ENCODE measurements at regions not wholly inside any gene's neighbourhood (a gene's known extent, or its start where the extent isn't known, plus 50 kb on each side); places are given as distances from the start of the nearest gene placed in this dataset.

DNA sequence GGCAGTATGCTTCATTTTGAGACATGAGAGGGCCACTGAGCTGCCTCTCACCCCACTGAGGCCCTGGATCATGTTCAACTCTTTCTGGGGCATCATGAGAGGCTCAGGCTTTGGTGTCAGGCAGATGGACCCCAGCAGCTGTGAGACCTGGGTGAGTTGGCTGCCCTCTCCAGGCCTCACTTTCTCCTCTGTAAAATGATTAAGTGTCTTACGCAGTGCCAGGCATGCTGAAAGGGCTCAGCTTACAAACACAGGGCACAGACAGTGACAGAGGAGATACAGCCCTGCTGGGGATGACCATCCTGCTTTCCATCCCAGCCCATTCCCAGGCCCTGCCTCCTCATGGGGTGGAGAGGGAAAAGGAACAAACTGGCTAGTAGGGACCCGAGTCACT lies 387.4 kb downstream of the MATN1 start:
- no peak for TF ChIP-seq POLR2A (IDR thresholded peaks at IDR 0.05; ENCODE audit: low read depth, low read length)
- TF ChIP-seq TAF1 (IDR thresholded peaks at IDR 0.05; ENCODE audit: low read depth, low read length), result no peak
- TF ChIP-seq POU2F2 (IDR thresholded peaks at IDR 0.05; ENCODE audit: low read depth, low read length), result no peak
- TF ChIP-seq POLR2AphosphoS5 (IDR thresholded peaks at IDR 0.05; ENCODE audit: low read depth, low read length), result no peak
